CD14-positive monocyte (primary cell): ENCODE measurements at regions not wholly inside any gene's neighbourhood (a gene's known extent, or its start where the extent isn't known, plus 50 kb on each side); places are given as distances from the start of the nearest gene placed in this dataset.

Experiments used
- DNase-seq, 3 donors: peaks; one replicate each; pipeline ENCODE4 v3.0.0-alpha.2; 2011 to 2022
- H2AFZ ChIP-seq: 2 replicates; pipeline ENCODE4 v1.6.0; 2012; ENCODE audit warnings: mild to moderate bottlenecking, low read depth, low read length, inconsistent platforms; ENCODE audit not compliant: insufficient read depth, poor library complexity, severe bottlenecking
- H3K27ac ChIP-seq, 2 donors: 1 replicate in 1 of 2; 2 replicates in 1 of 2; pipeline ENCODE4 v1.5.1; 2012 to 2013; ENCODE audit warnings: low read length in 2 of 2, control low read depth in 1 of 2, inconsistent platforms in 1 of 2, low read depth in 1 of 2, mild to moderate bottlenecking in 1 of 2
- H3K27me3 ChIP-seq, 2 donors: one replicate each; pipeline versions ENCODE4 v1.6.0 to v1.6.1; 2011 to 2013; ENCODE audit warnings: low read length in 2 of 2; ENCODE audit not compliant: control insufficient read depth in 2 of 2, insufficient read depth in 2 of 2
- H3K36me3 ChIP-seq, 2 donors: replicated peaks in 1 of 2; 1 replicate in 1 of 2; 2 replicates in 1 of 2; pipeline versions ENCODE4 v1.5.1 to v1.6.1; 2012 to 2013; ENCODE audit warnings: low read length in 2 of 2, control low read depth in 1 of 2, inconsistent platforms in 1 of 2, mild to moderate bottlenecking in 1 of 2; ENCODE audit not compliant: insufficient read depth in 2 of 2, control insufficient read depth in 1 of 2
- H3K4me1 ChIP-seq, 2 donors: 1 replicate in 1 of 2; 2 replicates in 1 of 2; pipeline versions ENCODE4 v1.5.1 to v1.6.1; 2012 to 2013; ENCODE audit warnings: low read length in 2 of 2, control low read depth in 1 of 2, inconsistent platforms in 1 of 2, mild to moderate bottlenecking in 1 of 2, moderate library complexity in 1 of 2; ENCODE audit not compliant: insufficient read depth in 2 of 2, control insufficient read depth in 1 of 2
- H3K4me2 ChIP-seq: replicated peaks from 2 replicates; pipeline ENCODE3; 2012; ENCODE audit warnings: low read length, moderate library complexity, mild to moderate bottlenecking; ENCODE audit not compliant: poor library complexity, severe bottlenecking; ENCODE audit errors: extremely low read depth
- H3K4me3 ChIP-seq, 3 experiments: fragments of 200-600 bp in 1 of 3; sonication (generic) in 1 of 3; replicated peaks in 1 of 3; 1 replicate in 2 of 3; 2 replicates in 1 of 3; pipeline ENCODE4 v1.5.1; 2011 to 2013; ENCODE audit warnings: low read length in 3 of 3, mild to moderate bottlenecking in 3 of 3, control low read depth in 2 of 3, low read depth in 2 of 3, inconsistent platforms in 1 of 3, moderate library complexity in 1 of 3
- H3K79me2 ChIP-seq: 2 replicates; pipeline ENCODE4 v1.6.0; 2012; ENCODE audit warnings: mild to moderate bottlenecking, control low read depth, inconsistent platforms, low read length, moderate library complexity; ENCODE audit not compliant: insufficient read depth
- H3K9ac ChIP-seq: 2 replicates; pipeline ENCODE4 v1.6.0; 2017; ENCODE audit warnings: low read length, mild to moderate bottlenecking; ENCODE audit not compliant: insufficient read depth, poor library complexity, severe bottlenecking
- H3K9me3 ChIP-seq, 2 donors: replicated peaks in 1 of 2; 1 replicate in 1 of 2; 2 replicates in 1 of 2; pipeline versions ENCODE4 v1.5.1 to v1.6.1; 2012 to 2013; ENCODE audit warnings: low read length in 2 of 2, control low read depth in 1 of 2; ENCODE audit not compliant: control insufficient read depth in 1 of 2, insufficient read depth in 1 of 2
- H4K20me1 ChIP-seq: 2 replicates; pipeline ENCODE4 v1.6.0; 2012; ENCODE audit warnings: mild to moderate bottlenecking, low read length, control low read depth, moderate library complexity; ENCODE audit not compliant: insufficient read depth
- H3K27ac Mint-ChIP-seq, 7 donors: one replicate each; pipeline ENCODE4 v1.8.0; 2020; ENCODE audit warnings: mild to moderate bottlenecking in 7 of 7, mixed read lengths in 7 of 7, moderate library complexity in 6 of 7, inconsistent platforms in 2 of 7
- H3K27me3 Mint-ChIP-seq, 3 donors: one replicate each; pipeline ENCODE4 v1.8.0; 2021 to 2022; ENCODE audit warnings: low read depth in 3 of 3, mild to moderate bottlenecking in 3 of 3, mixed read lengths in 3 of 3, moderate library complexity in 3 of 3, inconsistent platforms in 1 of 3
- H3K36me3 Mint-ChIP-seq, 2 donors: one replicate each; pipeline ENCODE4 v1.8.0; 2020; ENCODE audit warnings: mixed read lengths in 2 of 2, inconsistent platforms in 1 of 2, mild to moderate bottlenecking in 1 of 2
- H3K4me1 Mint-ChIP-seq: one replicate; pipeline ENCODE4 v1.8.0; 2020; ENCODE audit warnings: mild to moderate bottlenecking, mixed read lengths
- H3K4me3 Mint-ChIP-seq, 2 donors: one replicate each; pipeline ENCODE4 v1.8.0; 2020; ENCODE audit warnings: mild to moderate bottlenecking in 2 of 2, mixed read lengths in 2 of 2, moderate library complexity in 1 of 2
- H3K9me3 Mint-ChIP-seq, 7 donors: one replicate each; pipeline ENCODE4 v1.8.0; 2020 to 2022; ENCODE audit warnings: mixed read lengths in 7 of 7, mild to moderate bottlenecking in 6 of 7, moderate library complexity in 6 of 7, inconsistent platforms in 2 of 7
- CTCF ChIP-seq: fragments of 200-600 bp; IDR thresholded peaks from one replicate; pipeline ENCODE4 v1.8.0; 2022; ENCODE audit warnings: antibody characterized with exemption, mild to moderate bottlenecking
- WGBS: methylation state at CpG from one replicate; pipeline ENCODE4 v1.1.5; 2013; ENCODE audit warnings: missing lambda C conversion rate; ENCODE audit not compliant: insufficient coverage; 5-methylcytosine and 5-hydroxymethylcytosine counted together
- intact Hi-C, 2 donors: fragments of 100-400 bp; cut with micrococcal nuclease; formaldehyde crosslinking; loops; one replicate each; pipeline versions ENCODE4 v1.15.0 to v1.15.1; 2023

DNA sequence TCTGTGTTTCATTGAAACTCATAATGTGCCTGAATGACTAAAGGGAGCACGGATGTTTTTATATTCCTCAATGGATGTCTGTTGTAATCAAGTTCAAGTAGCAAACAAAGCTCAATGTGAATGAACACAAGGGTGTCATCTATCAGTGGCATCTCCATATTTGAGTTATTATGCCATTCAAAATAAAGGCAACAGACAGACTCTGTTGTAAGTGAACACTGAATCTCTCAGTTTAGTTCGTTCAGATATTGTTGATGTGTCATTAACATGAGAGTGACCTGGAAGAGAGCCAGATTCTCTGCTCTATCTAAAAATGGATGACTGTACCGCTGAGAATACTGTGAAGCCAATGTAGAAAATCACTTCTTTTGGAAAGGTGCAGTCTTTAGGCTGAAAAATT lies 118.7 kb downstream of the NUP35 start:
- Histone ChIP-seq H3K79me2 (no peaks in the 10 kb centered on the region), H3K27ac (no peak overlapping the region), H3K4me1 (no peaks in the 10 kb centered on the region), H3K9ac (no peak overlapping the region), H3K36me3 (no peaks in the 10 kb centered on the region), H4K20me1 (no peaks in the 10 kb centered on the region), H3K9me3 (no peaks in the 10 kb centered on the region), H3K4me2 (no peak overlapping the region), H2AFZ (no peak overlapping the region), H3K27me3 (no peaks in the 10 kb centered on the region), H3K4me3 (no peak overlapping the region)
- H3K27me3 Mint-ChIP-seq: no peaks in the 10 kb centered on the region
- no CpG with 5 or more reads among the region's 3 CpGs for WGBS
- no peaks in the 10 kb centered on the region for H3K36me3 Mint-ChIP-seq
- TF ChIP-seq CTCF: no peak
- no peak overlapping the region for H3K27ac Mint-ChIP-seq
- intact Hi-C loops: no loop called here
- no peak for DNase-seq
- no peak overlapping the region for H3K4me3 Mint-ChIP-seq
- H3K9me3 Mint-ChIP-seq: peaks cover 0 to 3% (median 0%) of the 10 kb centered on the region in 7 donors
- no peaks in the 10 kb centered on the region for H3K4me1 Mint-ChIP-seq

DNA sequence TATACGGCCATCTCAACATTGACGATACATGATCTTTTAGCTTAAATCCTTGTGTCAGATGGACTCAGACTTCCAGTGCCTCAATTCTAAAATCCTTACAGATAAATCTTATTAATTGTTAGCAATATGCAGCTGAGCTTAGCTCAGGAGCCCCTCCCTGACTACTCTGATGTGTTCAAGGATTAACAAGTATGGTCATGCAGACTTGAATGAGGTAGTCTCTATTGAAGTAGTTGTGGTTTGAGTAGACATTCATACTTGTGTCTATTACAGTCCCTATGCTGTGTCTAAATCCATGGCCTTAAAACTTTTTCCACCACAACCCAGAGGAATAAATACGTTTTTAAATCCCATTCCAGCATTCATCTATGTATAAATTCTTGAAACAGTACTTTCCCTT lies 119.5 kb downstream of the NUP35 start:
- no peak for DNase-seq
- Histone ChIP-seq H3K36me3 (no peaks in the 10 kb centered on the region), H3K4me2 (no peak overlapping the region), H3K79me2 (no peaks in the 10 kb centered on the region), H2AFZ (no peak overlapping the region), H3K9me3 (no peaks in the 10 kb centered on the region), H3K27ac (no peak overlapping the region), H3K27me3 (no peaks in the 10 kb centered on the region), H3K4me1 (no peaks in the 10 kb centered on the region), H3K4me3 (no peak overlapping the region), H4K20me1 (no peaks in the 10 kb centered on the region), H3K9ac (no peak overlapping the region)
- Mint-ChIP-seq H3K4me3 (no peak overlapping the region), H3K4me1 (no peaks in the 10 kb centered on the region), H3K36me3 (no peaks in the 10 kb centered on the region), H3K9me3 (peaks cover 0 to 3% (median 0%) of the 10 kb centered on the region in 7 donors), H3K27me3 (no peaks in the 10 kb centered on the region), H3K27ac (no peak overlapping the region)
- intact Hi-C loops: no loop called here
- TF ChIP-seq CTCF: no peak
- WGBS: 100% methylated on average over 1 of the region's 3 CpGs
